GM21717 (cell line): ENCODE measurements at regions not wholly inside any gene's neighbourhood (a gene's known extent, or its start where the extent isn't known, plus 50 kb on each side); places are given as distances from the start of the nearest gene placed in this dataset.

Source experiments
- ATAC-seq: cut with Tn5 transposase; IDR thresholded peaks from one replicate; pipeline ENCODE4 v1.9.1; 2021; ENCODE audit warnings: mild to moderate bottlenecking, moderate library complexity; ENCODE audit not compliant: unreplicated experiment

GRCh38 chr1:56169856-56170255 lies 409.5 kb downstream of the PLPP3 start:
- no peak for ATAC-seq

- no peak for ATAC-seq
These were observed 411.2 kb downstream of the PLPP3 start for GRCh38 chr1:56168176-56168575.

- no peak for ATAC-seq
These were observed 411.8 kb downstream of the PLPP3 start for GRCh38 chr1:56167596-56167995.

- no peak for ATAC-seq
These were observed 418.5 kb downstream of the PLPP3 start for GRCh38 chr1:56160773-56161315.

GRCh38 chr1:56156971-56157876 lies 422.1 kb downstream of the PLPP3 start:
- no peak for ATAC-seq

GRCh38 chr1:56153276-56153675 lies 426.1 kb downstream of the PLPP3 start:
- no peak for ATAC-seq

GRCh38 chr1:56152635-56153034 lies 426.7 kb downstream of the PLPP3 start:
- no peak for ATAC-seq

- ATAC-seq: no peak
These were observed 428.0 kb downstream of the PLPP3 start for GRCh38 chr1:56151402-56151801.

GRCh38 chr1:56150441-56151215 lies 428.7 kb downstream of the PLPP3 start:
- ATAC-seq: no peak

GRCh38 chr1:56149761-56150160 lies 429.6 kb downstream of the PLPP3 start:
- ATAC-seq: no peak

GRCh38 chr1:56148326-56149193 lies 430.8 kb downstream of the PLPP3 start:
- no peak for ATAC-seq

GRCh38 chr1:56147459-56147858 lies 431.9 kb downstream of the PLPP3 start:
- no peak for ATAC-seq

GRCh38 chr1:56147034-56147433 lies 432.3 kb downstream of the PLPP3 start:
- no peak for ATAC-seq

- ATAC-seq: no peak
These were observed 432.9 kb downstream of the PLPP3 start for GRCh38 chr1:56146449-56146848.

GRCh38 chr1:56145581-56145980 lies 433.8 kb downstream of the PLPP3 start:
- no peak for ATAC-seq

GRCh38 chr1:56142301-56142700 lies 437.1 kb downstream of the PLPP3 start:
- ATAC-seq: no peak

GRCh38 chr1:56139836-56140235 lies 439.5 kb downstream of the PLPP3 start:
- ATAC-seq: no peak

GRCh38 chr1:56137521-56138505 lies 441.6 kb downstream of the PLPP3 start:
- no peak for ATAC-seq

- no peak for ATAC-seq
These were observed 442.3 kb downstream of the PLPP3 start for GRCh38 chr1:56137090-56137489.

GRCh38 chr1:56135864-56136147 lies 443.6 kb downstream of the PLPP3 start:
- peak; percentile 27 for ATAC-seq
